H9 (cell line): ENCODE measurements at regions not wholly inside any gene's neighbourhood (a gene's known extent, or its start where the extent isn't known, plus 50 kb on each side); places are given as distances from the start of the nearest gene placed in this dataset.

Source experiments
- DNase-seq: peaks from one replicate; pipeline ENCODE4 v3.0.0-alpha.2; 2017
- H2AFZ ChIP-seq: one replicate; pipeline ENCODE4 v1.6.1; 2013; ENCODE audit warnings: mild to moderate bottlenecking, low read length, control low read depth, moderate library complexity
- H2AK5ac ChIP-seq: 2 replicates; pipeline ENCODE4 v1.6.1; 2013; ENCODE audit warnings: low read length, control low read depth, mixed read lengths; ENCODE audit not compliant: insufficient read length
- H2BK120ac ChIP-seq: one replicate; pipeline ENCODE4 v1.6.1; 2013; ENCODE audit warnings: low read depth, mild to moderate bottlenecking, low read length, control low read depth, inconsistent platforms; ENCODE audit not compliant: poor library complexity, severe bottlenecking
- H2BK12ac ChIP-seq: 2 replicates; pipeline ENCODE4 v1.6.1; 2013; ENCODE audit warnings: low read length, control low read depth, mixed read lengths, low read depth; ENCODE audit not compliant: insufficient read length
- H2BK15ac ChIP-seq: 2 replicates; pipeline ENCODE4 v1.6.1; 2013; ENCODE audit warnings: low read depth, low read length, control low read depth
- H2BK20ac ChIP-seq: one replicate; pipeline ENCODE4 v1.6.1; 2013; ENCODE audit warnings: low read depth, mild to moderate bottlenecking, low read length, control low read depth, inconsistent platforms; ENCODE audit not compliant: poor library complexity, severe bottlenecking
- H2BK5ac ChIP-seq: 2 replicates; pipeline ENCODE4 v1.6.1; 2013; ENCODE audit warnings: low read length, control low read depth, mixed read lengths; ENCODE audit not compliant: insufficient read length
- H3K14ac ChIP-seq: 2 replicates; pipeline ENCODE4 v1.6.1; 2013; ENCODE audit warnings: low read length, control low read depth; ENCODE audit not compliant: insufficient read depth
- H3K18ac ChIP-seq: 2 replicates; pipeline ENCODE4 v1.6.1; 2013; ENCODE audit warnings: low read depth, mild to moderate bottlenecking, mixed read lengths, low read length, control low read depth; ENCODE audit not compliant: insufficient read length
- H3K23ac ChIP-seq: 2 replicates; pipeline ENCODE4 v1.6.1; 2013; ENCODE audit warnings: low read length, control low read depth, mixed read lengths, low read depth; ENCODE audit not compliant: insufficient read length
- H3K23me2 ChIP-seq: 2 replicates; pipeline ENCODE4 v1.6.1; 2013; ENCODE audit warnings: low read depth, mild to moderate bottlenecking, mixed read lengths, low read length, control low read depth; ENCODE audit not compliant: insufficient read length, poor library complexity, severe bottlenecking
- H3K27ac ChIP-seq: 2 replicates; pipeline ENCODE4 v1.5.1; 2013; ENCODE audit warnings: low read length, control low read depth, mixed read lengths, low read depth; ENCODE audit not compliant: insufficient read length
- H3K27me3 ChIP-seq: 2 replicates; pipeline ENCODE4 v1.6.1; 2013; ENCODE audit warnings: low read length, control low read depth, inconsistent platforms; ENCODE audit not compliant: insufficient read depth
- H3K4ac ChIP-seq: 2 replicates; pipeline ENCODE4 v1.6.1; 2013; ENCODE audit warnings: low read depth, mild to moderate bottlenecking, control low read depth, inconsistent platforms, low read length, moderate library complexity
- H3K4me1 ChIP-seq: 2 replicates; pipeline ENCODE4 v1.6.1; 2013; ENCODE audit warnings: low read length, control low read depth, inconsistent platforms; ENCODE audit not compliant: insufficient read depth
- H3K4me2 ChIP-seq: 2 replicates; pipeline ENCODE4 v1.6.1; 2013; ENCODE audit warnings: low read length, control low read depth, mixed read lengths; ENCODE audit not compliant: insufficient read length, insufficient read depth
- H3K56ac ChIP-seq: 2 replicates; pipeline ENCODE4 v1.6.1; 2013; ENCODE audit warnings: low read depth, mild to moderate bottlenecking, mixed read lengths, low read length, control low read depth; ENCODE audit not compliant: insufficient read length
- H3K79me1 ChIP-seq: 2 replicates; pipeline ENCODE4 v1.6.1; 2013; ENCODE audit warnings: low read depth, mild to moderate bottlenecking, moderate library complexity, low read length, control low read depth, inconsistent platforms; ENCODE audit not compliant: insufficient read depth, poor library complexity, severe bottlenecking
- H3K79me2 ChIP-seq: 2 replicates; pipeline ENCODE4 v1.6.1; 2013; ENCODE audit warnings: low read length, control low read depth, inconsistent platforms; ENCODE audit not compliant: insufficient read depth
- H3K9ac ChIP-seq: 2 replicates; pipeline ENCODE4 v1.6.1; 2013; ENCODE audit warnings: low read length, control low read depth, mixed read lengths; ENCODE audit not compliant: insufficient read length; ENCODE audit errors: extremely low read depth
- H3K9me3 ChIP-seq: one replicate; pipeline ENCODE4 v1.6.1; 2013; ENCODE audit warnings: low read depth, low read length, inconsistent platforms; ENCODE audit not compliant: control insufficient read depth
- H3T11ph ChIP-seq: one replicate; pipeline ENCODE4 v1.6.1; 2013; ENCODE audit warnings: mild to moderate bottlenecking, low read length, control low read depth, inconsistent platforms
- H4K20me1 ChIP-seq: one replicate; pipeline ENCODE4 v1.6.1; 2013; ENCODE audit not compliant: control insufficient read depth, insufficient read length, insufficient read depth
- H4K5ac ChIP-seq: 2 replicates; pipeline ENCODE4 v1.6.1; 2013; ENCODE audit warnings: low read depth, mild to moderate bottlenecking, mixed read lengths, low read length, control low read depth; ENCODE audit not compliant: insufficient read length
- H4K8ac ChIP-seq: replicated peaks from 2 replicates; pipeline ENCODE4 v1.6.1; 2013; ENCODE audit warnings: low read length, control low read depth, mixed read lengths, low read depth; ENCODE audit not compliant: insufficient read length
- H4K91ac ChIP-seq: 2 replicates; pipeline ENCODE4 v1.6.1; 2013; ENCODE audit warnings: low read depth, mild to moderate bottlenecking, moderate library complexity, mixed read lengths, low read length, control low read depth; ENCODE audit not compliant: insufficient read length
- H3K27ac Mint-ChIP-seq, 3 experiments: 2 replicates in 2 of 3; 3 replicates in 1 of 3; pipeline ENCODE4 v1.8.0; 2020 to 2021; ENCODE audit warnings: mixed read lengths in 3 of 3, mild to moderate bottlenecking in 1 of 3, moderate library complexity in 1 of 3
- H3K27me3 Mint-ChIP-seq: 2 replicates; pipeline ENCODE4 v1.8.0; 2021; ENCODE audit warnings: low read depth, mild to moderate bottlenecking, moderate library complexity, mixed read lengths
- H3K36me3 Mint-ChIP-seq, 3 experiments: 2 replicates in 2 of 3; 3 replicates in 1 of 3; pipeline ENCODE4 v1.8.0; 2020 to 2021; ENCODE audit warnings: low read depth in 3 of 3, mixed read lengths in 3 of 3; ENCODE audit not compliant: insufficient read depth in 1 of 3
- H3K4me1 Mint-ChIP-seq, 2 experiments: 2 replicates each; pipeline ENCODE4 v1.8.0; 2020; ENCODE audit warnings: mixed read lengths in 2 of 2
- H3K4me3 Mint-ChIP-seq, 2 experiments: 2 replicates in 1 of 2; 3 replicates in 1 of 2; pipeline ENCODE4 v1.8.0; 2020 to 2021; ENCODE audit warnings: mild to moderate bottlenecking in 2 of 2, mixed read lengths in 2 of 2, moderate library complexity in 1 of 2
- H3K9me3 Mint-ChIP-seq, 2 experiments: 2 replicates in 1 of 2; 3 replicates in 1 of 2; pipeline ENCODE4 v1.8.0; 2020; ENCODE audit warnings: mild to moderate bottlenecking in 2 of 2, mixed read lengths in 2 of 2, moderate library complexity in 1 of 2
- CTCF ChIP-seq: fragments of 200-600 bp; sonication (generic); conservative IDR thresholded peaks from 3 replicates; pipeline ENCODE4 v1.8.0; 2021; ENCODE audit warnings: antibody characterized with exemption, mild to moderate bottlenecking
- WGBS: extraction: QIAGEN DNeasy Blood & Tissue Kit; methylation state at CpG from one replicate; pipeline ENCODE4 v1.1.7; 2013; ENCODE audit warnings: missing lambda C conversion rate, low lambda C conversion rate, mixed read lengths; ENCODE audit not compliant: insufficient read length; ENCODE audit errors: extremely low coverage; 5-methylcytosine and 5-hydroxymethylcytosine counted together

GRCh38 chr18:43534511-43534910 lies 257.2 kb upstream of the SYT4 start:
- Histone ChIP-seq H3K14ac (no peak overlapping the region), H2AFZ (no peak overlapping the region), H2BK5ac (no peak overlapping the region), H3K27ac (no peak overlapping the region), H3K18ac (no peak overlapping the region), H3K9ac (no peak overlapping the region), H4K91ac (no peak overlapping the region), H3K9me3 (no peaks in the 10 kb centered on the region), H3K79me1 (no peaks in the 10 kb centered on the region), H3T11ph (no peak overlapping the region), H3K27me3 (no peaks in the 10 kb centered on the region), H3K4me1 (no peaks in the 10 kb centered on the region), H2BK20ac (no peak overlapping the region), H3K23ac (no peak overlapping the region), H4K5ac (no peak overlapping the region), H2BK15ac (no peak overlapping the region), H2BK12ac (no peak overlapping the region), H3K56ac (no peak overlapping the region), H3K79me2 (no peaks in the 10 kb centered on the region), H2AK5ac (no peak overlapping the region), H2BK120ac (no peak overlapping the region), H3K4ac (no peak overlapping the region), H4K8ac (no peak overlapping the region), H3K4me2 (no peak overlapping the region), H3K23me2 (no peaks in the 10 kb centered on the region), H4K20me1 (no peaks in the 10 kb centered on the region)
- no peaks in the 10 kb centered on the region for H3K36me3 Mint-ChIP-seq
- H3K9me3 Mint-ChIP-seq = no peaks in the 10 kb centered on the region
- no peak for DNase-seq
- H3K4me3 Mint-ChIP-seq = no peak overlapping the region
- no peak overlapping the region for H3K27ac Mint-ChIP-seq
- no CpG with 5 or more reads among the region's 2 CpGs for WGBS
- H3K27me3 Mint-ChIP-seq = no peaks in the 10 kb centered on the region
- TF ChIP-seq CTCF = no peak
- H3K4me1 Mint-ChIP-seq = no peaks in the 10 kb centered on the region
